ENCODE measurements at regions not wholly inside any gene's neighbourhood (a gene's known extent, or its start where the extent isn't known, plus 50 kb on each side); places are given as distances from the start of the nearest gene placed in this dataset.

GRCh38 chr5:74993743-74994142 lies 58.6 kb downstream of the GCNT4 start:
- ATAC-seq (no peak), DNase-seq (ENCODE audit: extremely low read depth in 1 of 4, low spot score in 3 of 4) (no peak), FAIRE-seq (no peak)
- no peaks in the 10 kb centered on the region for H3K9me3 ChIP-seq (replicated peaks; ENCODE audit: control insufficient read depth, insufficient read depth, low read depth, low read length)
- TF ChIP-seq SREBF2 (CRISPR knock-in tag; IDR thresholded peaks at IDR 0.05) (no peak), NCOA4 (IDR thresholded peaks at IDR 0.05; ENCODE audit: partially characterized antibody) (no peak), ARID1B (IDR thresholded peaks at IDR 0.05) (no peak), REST (IDR thresholded peaks at IDR 0.05; ENCODE audit: borderline replicate concordance) (no peak), REST (CRISPR knock-in tag; IDR thresholded peaks at IDR 0.05; ENCODE audit: low read depth) (no peak), MTA1 (IDR thresholded peaks at IDR 0.05; ENCODE audit: borderline replicate concordance) (no peak), SRSF3 (IDR thresholded peaks at IDR 0.05; ENCODE audit: insufficient read depth, low read length) (no peak), ZKSCAN1 (IDR thresholded peaks at IDR 0.05; ENCODE audit: low read depth, low read length) (no peak), HNRNPK (IDR thresholded peaks at IDR 0.05; ENCODE audit: low read depth, low read length, poor library complexity, severe bottlenecking) (no peak), MTA2 (IDR thresholded peaks at IDR 0.05; ENCODE audit: low read depth) (no peak)
- no peak overlapping the region for H3K4me2 ChIP-seq (ENCODE audit: insufficient read depth, low read length)
- POLR2A ChIA-PET, result interaction anchor here (1.0 to 1.2 kb wide), 2 partner anchors 10 to 23 kb away, joined by 3 read pairs; no protein-coding TSS in a partner anchor
- no peaks in the 10 kb centered on the region for H3K9me1 ChIP-seq (ENCODE audit: control insufficient read depth, insufficient read depth, low read length)
- intact Hi-C loops (cut with micrococcal nuclease) (no loop called here), in situ Hi-C loops (cut with MboI) (no loop called here)
- H3K4me1 ChIP-seq (replicated peaks in 1 of 2; ENCODE audit: control insufficient read depth in 2 of 2, insufficient read depth in 2 of 2, low read length in 2 of 2), result no peaks in the 10 kb centered on the region
- CTCF ChIA-PET (ENCODE audit: low intra/inter-chr PET ratio), result no interaction called here
- no peak overlapping the region for H3K9ac ChIP-seq (ENCODE audit: insufficient read depth in 1 of 2, low read depth in 2 of 2, low read length in 2 of 2)
- 0% methylated on average over 4 of the region's 4 CpGs for WGBS (ENCODE audit: insufficient coverage, low coverage, missing lambda C conversion rate)
- H3K27ac ChIP-seq (ENCODE audit: extremely low read depth, low read depth, low read length), result no peak overlapping the region
- no peaks in the 10 kb centered on the region for H3K36me3 ChIP-seq (ENCODE audit: control insufficient read depth, insufficient read depth, low read length)
- H2AFZ ChIP-seq (ENCODE audit: low read depth, low read length), result no peak overlapping the region
- no peaks in the 10 kb centered on the region for H4K20me1 ChIP-seq (replicated peaks; ENCODE audit: control insufficient read depth, insufficient read depth, low read length)
- no TSS peak for BruUV-seq (replicated peaks)
- no peaks in the 10 kb centered on the region for H3K79me2 ChIP-seq (ENCODE audit: control insufficient read depth, insufficient read depth, low read length)
- no peak overlapping the region for H3K4me3 ChIP-seq
- no peaks in the 10 kb centered on the region for H3K27me3 ChIP-seq (ENCODE audit: control insufficient read depth in 2 of 2, insufficient read depth in 2 of 2, low read length in 2 of 2)

Data from K562 (cell line).